HTR-8/SVneo (cell line): ENCODE measurements at regions not wholly inside any gene's neighbourhood (a gene's known extent, or its start where the extent isn't known, plus 50 kb on each side); places are given as distances from the start of the nearest gene placed in this dataset.
"Not testable (repeated sequence)": the region's sequence is repeated elsewhere in the genome, so short reads cannot be mapped to it uniquely, and the experiment has no call there.

Experiments
- DNase-seq: peaks from one replicate; pipeline ENCODE4 v3.0.0; 2011; ENCODE audit warnings: low spot score, mixed read lengths; ENCODE audit not compliant: insufficient read length
- FAIRE-seq: peaks from 2 replicates; lab custom pipeline; 2011; peaks lifted over from hg19 to GRCh38; lab: Jason Lieb, UNC

DNA sequence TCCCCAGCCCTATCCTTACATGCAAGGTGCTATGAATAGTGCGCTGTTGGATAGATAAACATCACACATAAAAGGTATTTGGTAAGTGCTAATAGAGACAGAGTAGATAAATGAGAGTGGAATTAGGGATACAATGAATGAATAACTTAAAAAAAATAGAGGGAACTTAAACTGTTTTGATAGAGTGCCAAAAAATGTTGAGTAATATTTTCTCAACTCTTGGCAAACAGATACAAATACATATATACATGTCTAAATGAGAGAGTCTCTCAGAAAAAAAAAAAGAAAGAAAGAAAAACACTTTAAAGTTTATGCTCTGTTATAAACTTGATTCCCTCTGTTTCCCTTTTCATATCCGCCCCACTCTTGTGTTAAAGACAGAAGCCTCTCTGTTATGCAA lies 667.4 kb downstream of the ROBO2 start:
- no peak for FAIRE-seq
- DNase-seq = no peak

DNA sequence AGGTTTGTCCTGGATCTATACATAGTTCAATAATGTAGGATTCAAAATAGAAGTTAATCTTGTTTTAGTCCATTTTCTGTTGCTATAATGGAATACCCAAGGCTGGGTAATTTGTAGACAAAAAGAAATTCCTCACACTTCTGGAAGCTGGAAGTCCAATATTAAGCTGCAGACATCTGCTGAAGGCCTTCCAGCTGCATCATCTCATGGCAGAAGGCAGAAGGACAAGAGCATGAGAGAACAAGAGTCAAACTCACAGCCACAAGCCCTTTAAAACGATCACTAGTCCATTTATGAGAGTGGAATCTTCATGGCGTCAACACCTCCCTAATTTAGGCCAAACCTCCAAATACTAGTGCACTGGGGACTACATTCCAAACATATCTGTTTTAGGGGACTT lies 669.3 kb downstream of the ROBO2 start:
- FAIRE-seq (no peak), DNase-seq (no peak)

DNA sequence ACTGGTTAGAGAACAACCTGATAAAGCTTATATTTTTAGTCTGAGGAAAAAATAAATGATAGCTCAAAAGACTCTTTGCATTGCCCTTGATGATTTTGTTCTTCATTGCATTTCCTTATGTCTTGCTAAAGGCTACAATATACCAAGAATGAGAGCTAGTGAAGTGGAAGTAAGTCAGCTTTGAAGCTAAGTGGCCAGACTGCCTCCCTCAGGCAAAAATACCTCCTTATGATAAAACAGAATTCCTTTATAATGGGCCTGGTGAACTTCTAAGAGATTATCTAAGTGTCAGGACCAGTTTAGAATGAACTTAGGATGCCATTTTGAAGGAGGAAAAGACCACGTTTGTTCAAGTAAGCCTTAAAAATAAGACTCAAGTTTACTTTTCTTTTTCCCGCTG lies 678.4 kb downstream of the ROBO2 start:
- no peak for DNase-seq
- FAIRE-seq = no peak

DNA sequence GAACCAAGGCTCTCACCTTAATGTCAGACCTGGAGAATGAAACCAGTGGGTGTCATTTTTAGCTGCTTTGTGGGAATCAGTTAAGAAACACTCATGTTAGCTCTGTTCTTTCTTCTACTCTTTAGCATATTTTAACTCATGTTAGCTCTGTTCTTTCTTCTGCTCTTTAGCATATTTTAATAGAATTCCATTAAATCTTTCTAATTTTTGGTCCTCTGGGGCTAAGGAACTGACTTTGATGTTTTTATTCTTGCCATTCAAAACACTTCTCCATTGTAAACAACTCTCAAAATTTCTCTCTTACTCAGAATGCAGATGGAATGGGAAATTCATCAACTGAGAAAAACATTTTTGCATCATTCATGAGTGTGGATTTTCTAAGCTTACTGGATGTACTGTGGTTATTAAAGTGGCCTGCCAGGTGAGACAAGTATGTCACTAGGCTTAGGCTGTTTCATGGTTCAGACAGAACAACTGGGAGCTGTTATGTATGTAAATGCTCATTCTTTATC lies 680.6 kb downstream of the ROBO2 start:
- FAIRE-seq (no peak), DNase-seq (no peak)

DNA sequence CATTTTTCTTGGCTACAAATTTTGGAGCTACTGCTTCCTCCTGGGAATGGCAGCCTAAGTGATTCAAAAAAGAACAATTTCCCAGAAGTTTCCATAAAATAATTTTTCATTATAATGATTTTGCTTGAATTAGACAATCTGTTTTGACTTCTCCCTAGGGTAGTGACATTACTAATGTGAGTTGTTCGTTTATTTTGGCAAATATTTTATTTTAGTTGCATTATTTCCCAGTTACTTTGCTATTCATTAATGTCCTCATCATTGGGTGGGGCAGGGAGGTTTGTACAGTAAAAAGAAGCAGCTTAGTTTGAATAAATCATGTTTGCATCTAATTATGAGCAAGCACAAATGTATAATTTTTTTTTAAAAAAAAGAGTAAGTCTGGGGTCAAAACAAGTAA lies 686.6 kb downstream of the ROBO2 start:
- DNase-seq (no peak), FAIRE-seq (no peak)

DNA sequence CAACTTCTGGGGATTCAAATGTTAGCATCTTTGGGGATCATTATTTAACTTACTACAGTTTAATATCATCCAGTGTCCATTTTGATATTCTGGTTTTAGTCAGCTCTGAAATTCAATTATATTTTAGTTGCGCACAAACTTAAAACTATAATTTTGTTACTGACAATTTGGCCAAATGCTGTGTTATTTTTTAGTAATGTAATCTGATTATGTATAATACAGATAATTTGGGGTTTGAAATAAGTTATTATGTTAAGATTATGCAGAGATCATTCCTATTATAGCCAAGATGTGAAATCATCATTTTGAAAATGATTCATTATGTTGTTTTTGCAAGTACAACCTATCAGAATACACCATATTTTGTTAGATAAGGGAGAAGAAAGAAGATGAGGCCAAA lies 706.1 kb downstream of the ROBO2 start:
- FAIRE-seq = no peak

DNA sequence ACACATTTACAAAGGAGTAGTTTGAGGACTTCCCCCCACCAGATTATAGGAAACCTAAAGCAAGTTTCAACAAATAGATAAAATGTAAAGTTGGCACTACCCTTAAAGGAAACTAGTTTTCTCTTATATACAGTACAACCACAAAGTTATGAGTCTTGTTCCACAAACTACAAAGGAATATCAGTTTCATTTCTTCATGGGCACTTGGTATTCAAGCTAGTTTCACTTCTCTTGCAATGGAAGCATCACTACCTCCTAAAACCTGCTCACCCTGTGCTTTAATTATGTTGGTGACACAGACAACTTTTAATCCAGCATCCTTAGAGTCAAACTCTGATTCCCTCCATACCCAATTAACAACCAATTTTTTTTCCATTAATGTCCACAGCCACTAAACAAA lies 707.0 kb downstream of the ROBO2 start:
- no peak for FAIRE-seq

More for the DNA sequence above, 706.1 kb downstream of the ROBO2 start:
- DNase-seq = no peak

DNA sequence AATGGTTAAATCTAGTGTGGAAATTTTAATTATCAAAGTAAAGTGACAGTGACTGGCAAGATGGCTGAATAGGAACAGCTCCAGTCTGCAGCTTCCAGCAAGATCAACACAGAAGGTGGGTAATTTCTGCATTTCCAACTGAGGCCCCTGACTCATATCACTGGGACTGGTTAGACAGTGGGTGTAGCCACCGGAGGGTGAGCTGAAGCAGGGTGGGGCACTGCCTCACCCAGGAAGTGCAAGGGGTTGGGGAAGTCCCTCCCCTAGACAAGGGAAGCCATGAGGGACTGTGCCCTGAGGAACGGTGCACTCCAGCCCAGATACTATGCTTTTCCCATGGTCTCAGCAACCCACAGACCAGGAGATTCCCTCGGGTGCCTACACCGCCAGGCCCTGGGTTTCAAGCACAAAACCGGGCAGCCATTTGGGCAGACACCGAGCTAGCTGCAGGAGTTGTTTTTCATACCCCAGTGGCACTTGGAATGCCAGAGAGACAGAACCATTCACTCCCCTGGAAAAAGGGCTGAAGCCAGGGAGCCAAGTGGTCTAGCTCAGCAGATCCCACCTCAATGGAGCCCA lies 716.6 kb downstream of the ROBO2 start:
- not testable (repeated sequence) for DNase-seq, FAIRE-seq

More for the DNA sequence above, 707.0 kb downstream of the ROBO2 start:
- DNase-seq = no peak

DNA sequence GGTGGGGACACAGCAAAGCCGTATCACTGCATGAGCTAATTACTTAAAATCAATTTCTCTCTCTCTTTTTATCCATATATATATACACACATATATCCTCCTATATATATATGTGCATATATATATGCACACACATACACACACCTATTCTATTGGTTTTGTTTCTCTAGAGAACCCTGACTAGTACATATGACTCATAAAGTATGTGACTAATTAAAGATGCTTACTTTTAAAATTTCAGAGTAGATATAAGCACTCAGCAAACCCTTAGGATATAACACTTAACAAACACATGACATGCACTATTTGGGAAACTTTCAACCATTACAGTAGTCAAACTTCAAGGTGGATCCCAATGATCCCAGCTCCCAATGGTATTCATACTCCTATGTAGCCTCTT lies 732.6 kb downstream of the ROBO2 start:
- no peak for FAIRE-seq
- no peak for DNase-seq

DNA sequence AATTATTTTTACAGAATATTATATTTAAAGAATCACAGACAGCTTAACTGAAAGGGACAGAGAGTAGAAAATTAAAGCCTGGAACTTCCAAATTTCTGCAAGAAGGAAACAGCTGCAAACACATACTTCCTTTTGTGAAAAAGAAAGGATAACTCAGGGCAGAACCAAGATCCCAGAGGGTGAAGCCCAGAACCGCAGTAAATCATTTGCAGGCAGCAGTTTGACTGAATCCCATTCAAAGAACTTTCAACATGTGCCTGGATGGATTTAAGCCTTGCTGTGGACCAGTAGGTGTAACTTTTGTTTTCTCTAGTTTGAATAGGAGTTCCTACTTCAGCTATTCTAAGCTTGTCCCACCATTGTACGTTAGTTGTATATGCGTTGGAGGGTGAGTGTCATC lies 733.2 kb downstream of the ROBO2 start:
- DNase-seq (no peak), FAIRE-seq (no peak)

DNA sequence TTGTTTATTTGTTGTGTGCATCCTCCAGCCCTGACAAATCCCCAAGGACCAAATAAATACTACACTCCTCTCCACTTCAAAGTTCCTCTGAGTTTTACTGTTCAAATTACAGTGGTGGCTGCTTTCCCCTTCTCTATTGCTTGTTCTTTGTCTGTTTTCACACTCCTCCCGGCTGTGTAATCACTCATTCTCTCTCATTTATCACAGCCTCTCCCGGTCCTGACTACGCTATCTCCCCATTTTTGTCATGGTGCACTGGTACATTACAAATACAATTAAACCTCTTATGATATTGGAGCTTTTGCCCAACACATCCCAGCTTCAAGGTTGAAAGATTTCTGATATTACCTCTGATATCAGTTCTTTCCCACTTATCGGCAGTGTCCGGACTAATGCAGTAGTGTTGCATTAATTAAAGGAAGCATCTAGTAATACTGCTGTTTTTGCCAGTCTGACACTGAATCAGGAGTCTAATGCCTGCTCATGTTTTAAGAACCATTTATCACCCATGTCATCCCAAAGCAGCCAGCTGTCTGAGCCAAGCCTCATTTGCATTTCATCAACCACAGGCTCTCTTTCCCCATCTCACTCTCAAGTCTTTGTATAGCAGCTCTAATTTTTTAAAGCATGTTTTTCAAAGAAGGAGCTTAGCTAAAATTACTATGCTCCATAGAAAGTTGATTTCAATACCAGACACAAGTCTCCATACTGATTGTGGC lies 740.5 kb downstream of the ROBO2 start:
- no peak for DNase-seq
- FAIRE-seq = no peak

DNA sequence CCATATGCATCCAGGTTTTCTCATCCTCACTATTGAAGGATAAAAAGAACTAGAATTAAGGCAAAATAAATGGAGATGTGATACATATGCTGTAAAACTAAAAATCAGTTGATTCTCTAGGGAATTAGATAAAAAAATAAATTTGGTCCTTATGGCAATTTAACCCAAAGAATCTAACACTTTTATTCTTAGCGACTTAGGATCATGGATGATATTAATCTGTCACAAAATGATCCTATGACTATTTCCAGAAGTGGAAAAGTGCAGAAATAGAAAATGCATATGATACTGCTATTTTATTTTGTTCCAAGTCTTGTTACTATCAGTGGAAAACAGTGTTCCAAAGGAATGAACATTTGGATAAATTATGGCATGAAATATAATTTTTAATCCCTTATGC lies 746.3 kb downstream of the ROBO2 start:
- FAIRE-seq = no peak
- DNase-seq = no peak

DNA sequence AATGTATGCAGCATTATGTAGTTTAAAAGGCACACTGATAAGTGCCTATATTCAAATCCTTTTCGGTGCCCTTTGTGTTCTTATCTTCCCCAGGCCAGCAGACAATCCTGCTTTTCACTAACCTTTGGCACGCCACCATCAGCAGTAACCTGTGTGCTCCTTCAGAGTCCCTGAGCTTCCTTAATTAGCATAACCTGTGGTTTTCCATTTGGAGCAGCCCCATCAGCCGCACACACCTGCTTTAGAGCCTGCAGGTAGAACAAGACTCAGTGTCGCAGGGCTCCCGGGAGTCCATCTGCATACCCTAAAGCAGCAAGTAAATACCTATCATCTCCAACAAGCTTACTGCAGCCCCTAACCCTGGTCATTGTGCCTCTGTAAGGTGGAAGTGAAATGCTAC lies 755.1 kb downstream of the ROBO2 start:
- FAIRE-seq (no peak), DNase-seq (no peak)

DNA sequence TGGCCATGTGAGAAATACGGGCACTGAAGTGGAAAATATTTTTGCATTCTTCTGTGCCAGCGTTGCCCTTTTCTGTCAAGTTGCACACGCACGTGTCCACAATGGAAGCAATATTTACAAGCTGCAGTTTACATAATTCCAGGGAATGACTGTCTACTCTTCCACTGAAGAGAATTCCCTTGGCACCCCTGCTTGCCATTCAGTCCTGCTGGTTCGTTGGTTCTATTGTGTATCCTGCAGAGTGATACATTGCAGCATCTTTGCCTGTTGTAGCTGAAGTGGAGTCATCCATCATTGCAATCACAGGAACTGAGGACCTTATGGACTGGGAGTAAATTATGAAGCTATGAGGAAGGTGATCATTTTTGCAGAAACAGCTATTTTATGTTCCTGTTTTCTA lies 759.4 kb downstream of the ROBO2 start:
- FAIRE-seq (no peak), DNase-seq (no peak)

DNA sequence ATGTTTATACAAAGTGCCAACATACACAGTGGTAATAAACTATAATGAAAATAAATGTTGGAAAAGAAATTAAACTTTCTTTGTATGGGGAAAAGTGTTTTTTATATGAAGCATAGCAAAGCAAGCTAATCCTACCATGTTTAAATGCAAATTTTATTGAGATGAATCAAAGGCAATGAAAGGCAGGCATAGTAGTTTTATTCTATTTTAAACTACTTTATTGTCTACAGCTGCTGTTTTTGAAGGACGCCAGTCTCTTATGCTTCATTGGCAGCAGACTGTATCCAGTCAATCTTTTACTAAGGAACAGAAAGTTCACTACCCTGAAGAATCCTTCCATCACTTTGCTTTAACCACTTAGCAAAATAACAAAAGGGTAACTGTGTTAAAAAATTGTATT lies 761.0 kb downstream of the ROBO2 start:
- FAIRE-seq (no peak), DNase-seq (no peak)

DNA sequence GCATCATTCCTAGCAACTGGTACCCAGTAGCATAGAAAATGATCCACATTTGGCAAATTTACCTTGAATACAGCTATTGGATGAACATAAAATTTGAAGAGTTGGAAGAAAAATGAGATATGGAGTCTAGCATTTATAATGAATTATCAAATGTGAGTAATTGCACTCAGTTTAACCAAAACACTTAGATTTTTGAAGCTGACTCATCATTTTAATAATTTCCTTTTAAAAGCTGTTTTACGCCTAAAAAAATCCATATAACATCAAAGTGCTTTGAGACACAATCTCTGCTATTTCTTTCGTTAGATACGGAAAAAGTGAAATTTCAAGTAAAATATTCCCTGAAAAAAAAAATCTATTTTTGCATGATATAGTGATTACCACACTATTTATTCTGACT lies 767.4 kb downstream of the ROBO2 start:
- FAIRE-seq = no peak

DNA sequence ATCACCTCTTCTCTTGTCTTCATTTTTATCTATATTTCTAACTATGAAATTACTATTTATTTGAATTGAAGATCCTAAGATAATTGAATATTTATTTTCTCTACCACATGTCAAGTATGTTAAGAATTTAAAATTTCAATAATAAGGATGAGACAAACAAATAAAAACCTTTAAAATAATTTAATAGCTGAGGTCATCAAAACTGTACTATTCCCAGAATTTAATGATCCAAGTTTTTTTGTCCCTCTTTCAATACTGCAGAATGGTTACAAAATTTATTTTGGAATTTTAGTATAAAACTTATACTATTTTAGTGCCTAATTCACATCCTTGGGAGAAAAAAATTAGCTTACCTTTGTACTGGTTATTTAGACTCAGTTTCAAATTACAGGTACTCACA lies 774.9 kb downstream of the ROBO2 start:
- DNase-seq = no peak
- no peak for FAIRE-seq

More for the DNA sequence above, 767.4 kb downstream of the ROBO2 start:
- DNase-seq = no peak

DNA sequence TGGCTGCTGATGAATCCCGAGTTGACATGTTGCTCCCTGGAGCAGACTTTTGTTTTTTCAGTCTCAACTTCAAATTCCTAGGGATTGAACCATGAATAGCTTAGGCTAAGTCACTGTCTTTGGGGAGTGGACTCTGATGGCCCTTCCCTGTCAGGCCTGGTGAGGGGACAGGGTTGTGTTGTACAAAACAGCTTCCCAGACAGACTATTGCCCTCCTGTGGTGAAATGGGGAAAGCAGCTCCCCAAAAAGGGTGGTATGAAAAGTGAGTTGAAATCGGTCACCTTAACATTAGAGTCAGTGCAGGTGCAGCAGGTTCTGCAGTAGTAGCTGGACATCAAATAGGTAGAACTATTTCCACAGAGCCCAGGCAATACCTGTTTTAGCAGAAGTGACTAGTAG lies 775.6 kb downstream of the ROBO2 start:
- FAIRE-seq (no peak), DNase-seq (no peak)

DNA sequence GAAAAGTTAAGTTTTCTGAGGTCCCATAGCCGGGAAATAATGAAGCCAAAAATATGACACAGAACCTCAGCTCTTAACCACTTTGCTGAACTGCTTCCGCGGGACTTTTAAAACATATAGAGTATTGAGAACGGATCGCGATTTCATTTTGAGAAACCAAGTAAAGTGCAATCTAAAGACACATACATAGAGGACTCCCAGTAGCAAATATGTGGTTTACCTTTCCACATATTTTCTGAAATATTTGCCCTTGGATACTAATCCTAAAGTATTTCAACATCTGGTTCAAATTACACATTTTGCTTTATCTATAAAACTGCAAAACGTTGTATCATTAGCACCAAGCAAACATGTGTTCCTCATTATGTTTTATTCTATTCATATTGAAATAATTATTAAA lies 776.5 kb downstream of the ROBO2 start:
- DNase-seq = no peak

DNA sequence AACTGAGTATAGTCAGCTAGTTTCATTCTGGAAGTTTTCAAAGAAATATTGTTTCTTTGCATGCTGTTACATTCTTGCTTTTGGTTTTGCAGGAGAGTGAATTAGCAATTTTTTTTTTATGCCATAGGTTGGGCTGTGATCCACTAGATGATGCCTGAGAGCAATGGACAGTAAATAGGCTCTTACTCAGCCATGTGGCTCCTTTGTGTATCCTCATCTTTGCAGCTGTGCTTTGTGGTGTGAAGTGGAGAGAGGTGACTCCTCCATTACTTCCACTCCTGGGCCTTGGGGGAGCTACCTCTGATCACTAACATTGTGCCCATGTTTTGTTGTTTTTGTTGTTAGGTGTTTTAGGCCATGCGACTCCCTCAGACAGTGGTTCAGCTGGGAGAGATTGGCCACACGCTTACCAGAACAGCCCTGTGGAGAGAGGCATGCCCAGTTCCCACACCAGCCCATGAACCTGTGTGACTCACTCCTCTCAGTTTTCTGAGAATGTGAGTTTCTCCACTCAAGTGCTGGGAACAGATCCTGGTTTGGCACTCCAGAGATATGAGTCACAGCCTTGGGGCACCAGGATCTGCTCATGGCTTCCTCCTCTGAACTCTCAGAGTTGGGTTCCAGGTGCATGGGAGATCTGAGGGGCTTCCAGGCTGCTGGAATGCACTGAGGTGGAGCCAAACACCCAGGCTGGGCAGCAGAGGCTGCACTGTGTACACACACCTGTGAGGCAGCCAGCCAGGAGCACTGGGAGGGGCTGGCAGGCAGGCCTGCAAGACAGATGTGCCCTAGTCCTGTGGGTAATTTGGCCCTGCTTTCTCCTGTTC lies 785.3 kb downstream of the ROBO2 start:
- DNase-seq (peak; percentile 58), FAIRE-seq (peak; percentile 9)

More for the DNA sequence above, 776.5 kb downstream of the ROBO2 start:
- no peak for FAIRE-seq

DNA sequence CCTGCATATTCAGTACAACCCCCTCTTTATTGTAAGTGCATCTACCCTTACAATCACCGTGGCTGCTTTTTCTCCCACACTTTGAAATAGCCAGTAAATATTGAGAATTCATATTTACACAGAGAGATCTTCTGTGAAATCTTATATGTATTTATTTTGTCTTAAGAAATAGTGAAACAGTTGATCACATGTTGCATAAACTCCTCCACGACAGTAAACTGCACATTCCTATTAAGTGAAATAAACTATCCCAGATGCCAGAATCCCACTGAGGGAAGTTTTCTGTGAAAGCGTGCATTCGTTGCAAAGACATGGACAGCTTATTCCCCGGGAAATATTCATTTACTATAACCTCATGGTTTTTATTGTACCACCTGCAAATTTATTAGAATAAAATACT lies 796.0 kb downstream of the ROBO2 start:
- DNase-seq = no peak
- FAIRE-seq = no peak
